Left renal pelvis (tissue), 4 donors: ENCODE measurements at regions not wholly inside any gene's neighbourhood (a gene's known extent, or its start where the extent isn't known, plus 50 kb on each side); places are given as distances from the start of the nearest gene placed in this dataset.

Experiments
- DNase-seq, 4 donors: peaks; one replicate each; pipeline ENCODE4 v3.0.0-alpha.2; 2013; ENCODE audit warnings: low read depth in 4 of 4, low spot score in 3 of 4

DNA sequence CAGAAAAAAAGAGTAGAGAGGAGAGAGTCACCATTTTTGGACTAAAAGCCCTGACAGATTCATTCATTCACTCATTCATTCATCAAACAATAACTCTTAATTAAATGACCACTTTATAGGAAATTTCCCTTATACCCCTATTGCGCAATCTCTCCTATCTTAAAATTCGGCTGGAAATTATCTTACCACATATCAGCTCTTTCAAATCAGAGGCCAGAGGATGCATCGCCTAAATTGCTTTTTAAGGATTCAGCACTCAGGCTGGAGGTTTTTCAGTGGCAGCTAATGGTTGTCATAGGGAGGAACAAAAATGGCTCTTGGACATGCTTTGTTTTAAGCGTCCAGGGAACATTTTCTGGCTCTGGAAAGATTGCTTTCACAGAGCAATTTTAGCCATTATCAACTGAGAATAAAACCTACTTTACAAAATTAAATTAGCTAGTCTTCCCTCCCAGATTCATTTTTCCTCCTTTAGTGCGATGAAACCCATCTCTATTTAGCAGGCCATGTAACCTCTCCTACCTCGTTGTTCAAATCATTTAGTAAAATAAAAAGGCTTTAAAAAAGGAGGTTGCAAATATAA is 115.2 kb downstream of the OLFM4 start:
- DNase-seq: no peak

GRCh38 chr13:53144826-53145225 is 116.2 kb downstream of the OLFM4 start:
- DNase-seq: no peak

- DNase-seq: no peak
Observed at GRCh38 chr13:53150568-53150967, 122.0 kb downstream of the OLFM4 start.

DNA sequence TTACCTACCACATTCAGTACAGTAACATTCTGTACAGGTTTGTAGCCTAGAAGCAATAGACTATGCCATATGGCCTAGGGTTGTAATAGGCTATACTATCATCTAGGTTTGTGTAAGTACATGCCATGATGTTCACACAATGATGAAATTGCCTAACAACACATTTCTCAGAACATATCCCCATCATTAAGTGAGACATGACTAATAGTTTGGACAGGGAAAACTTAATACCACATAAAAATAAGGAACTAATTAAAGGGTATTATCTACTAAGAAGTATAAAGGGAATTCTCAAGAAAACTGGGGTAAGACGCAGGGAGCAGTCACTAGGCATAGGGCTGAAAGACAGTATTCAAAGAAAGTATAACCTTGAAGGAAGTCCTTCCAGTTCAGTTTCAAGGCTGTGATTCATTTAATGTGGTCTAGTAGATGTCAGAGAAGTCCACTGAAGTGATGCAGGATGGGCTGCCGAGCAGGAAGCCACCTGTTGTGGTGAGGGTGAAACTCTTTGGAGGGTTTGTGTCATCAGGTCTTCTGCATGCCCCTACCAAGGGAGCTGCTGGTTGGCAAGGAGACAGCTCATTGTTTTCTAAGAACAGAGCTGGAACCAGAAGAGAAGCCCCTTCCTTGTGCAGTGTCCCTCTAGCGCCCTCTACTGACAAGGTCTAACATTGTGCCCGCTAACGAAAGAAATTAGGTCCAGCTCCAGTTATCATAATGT is 122.9 kb downstream of the OLFM4 start:
- peak; percentile 18 to 47 (median 30) for DNase-seq

GRCh38 chr13:53152057-53152421 is 123.4 kb downstream of the OLFM4 start:
- no peak for DNase-seq

GRCh38 chr13:53158201-53158600 is 129.6 kb downstream of the OLFM4 start:
- no peak for DNase-seq

GRCh38 chr13:53159431-53159830 is 130.8 kb downstream of the OLFM4 start:
- no peak for DNase-seq

DNA sequence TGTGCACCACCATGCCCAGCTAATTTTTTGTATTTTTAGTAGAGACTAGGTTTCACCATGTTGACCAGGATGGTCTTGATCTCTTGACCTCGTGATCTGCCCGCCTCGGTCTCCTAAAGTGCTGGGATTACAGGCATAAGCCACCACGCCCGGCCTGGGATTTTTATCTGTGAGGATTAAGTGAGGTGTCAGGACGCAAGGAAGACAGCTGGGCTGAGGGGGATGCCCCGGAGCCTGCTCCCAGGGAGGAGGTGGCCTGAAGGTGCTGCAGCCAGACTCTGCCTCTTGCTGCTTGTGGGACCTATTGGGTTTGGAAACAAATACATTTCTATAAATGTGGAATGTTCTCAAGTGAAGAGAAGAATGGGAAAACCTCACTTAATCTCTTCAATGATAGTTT is 131.6 kb downstream of the OLFM4 start:
- no peak for DNase-seq

DNA sequence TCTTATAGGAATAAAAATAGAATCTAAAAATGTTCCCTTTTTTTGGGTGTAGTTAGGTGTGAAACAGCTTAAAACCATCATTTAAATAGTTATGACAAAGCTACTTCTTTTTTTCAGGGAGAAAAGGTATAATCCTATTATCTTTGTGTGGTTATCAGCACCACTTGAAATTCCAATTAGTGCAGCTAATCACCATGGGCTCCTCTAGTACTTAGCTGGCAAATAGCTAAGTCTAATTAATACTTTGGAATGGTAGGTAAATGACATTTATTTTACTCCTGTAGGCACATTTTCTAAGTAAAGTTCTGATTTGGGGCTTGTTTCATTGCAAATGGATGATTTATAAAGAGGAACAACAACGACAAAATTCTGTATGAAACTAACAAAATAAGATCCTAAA is 132.6 kb downstream of the OLFM4 start:
- DNase-seq: no peak

- DNase-seq: no peak
Observed at GRCh38 chr13:53165261-53165660, 136.6 kb downstream of the OLFM4 start.

GRCh38 chr13:53167561-53167960 is 138.9 kb downstream of the OLFM4 start:
- DNase-seq: no peak

DNA sequence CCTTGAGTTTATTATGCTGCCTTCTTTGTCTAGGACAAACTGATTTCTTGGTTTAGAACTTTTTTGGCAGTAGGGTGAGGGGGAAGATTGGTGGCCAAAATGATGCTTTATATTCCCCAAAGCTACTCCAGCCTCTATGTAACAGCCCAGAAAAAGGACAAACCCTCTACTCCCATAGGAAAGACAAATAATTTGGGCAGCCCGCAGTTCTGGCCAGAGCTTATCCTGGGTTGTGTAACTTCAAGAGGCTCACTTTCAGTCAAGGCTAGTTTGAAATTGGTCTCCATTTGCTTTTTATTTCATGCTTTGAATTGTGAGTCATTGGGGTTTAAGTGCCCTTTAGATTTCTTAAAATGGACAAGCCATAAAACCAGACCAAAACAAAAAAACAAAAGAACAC is 142.3 kb downstream of the OLFM4 start:
- DNase-seq: no peak

GRCh38 chr13:53174545-53174944 is 145.9 kb downstream of the OLFM4 start:
- DNase-seq: no peak

GRCh38 chr13:53180684-53181083 is 152.1 kb downstream of the OLFM4 start:
- no peak for DNase-seq

DNA sequence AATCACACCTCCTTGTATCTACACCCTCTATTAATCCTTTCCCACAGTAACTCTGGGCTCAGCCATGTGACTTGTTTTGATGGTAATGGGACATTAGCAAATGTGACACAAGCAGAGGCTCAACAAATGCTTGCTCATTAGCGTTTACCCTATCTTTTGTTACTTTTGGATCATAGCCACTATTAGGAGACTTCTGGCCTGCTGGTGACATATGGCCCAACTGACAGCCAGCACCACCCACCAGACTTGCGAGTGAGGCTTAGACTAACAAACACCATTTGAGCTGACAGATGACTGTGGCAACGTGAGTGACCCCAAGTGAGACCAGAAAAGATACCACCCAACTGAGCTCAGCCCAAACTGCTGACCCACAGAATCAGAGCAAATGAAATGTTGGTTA is 154.1 kb downstream of the OLFM4 start:
- DNase-seq: no peak

DNA sequence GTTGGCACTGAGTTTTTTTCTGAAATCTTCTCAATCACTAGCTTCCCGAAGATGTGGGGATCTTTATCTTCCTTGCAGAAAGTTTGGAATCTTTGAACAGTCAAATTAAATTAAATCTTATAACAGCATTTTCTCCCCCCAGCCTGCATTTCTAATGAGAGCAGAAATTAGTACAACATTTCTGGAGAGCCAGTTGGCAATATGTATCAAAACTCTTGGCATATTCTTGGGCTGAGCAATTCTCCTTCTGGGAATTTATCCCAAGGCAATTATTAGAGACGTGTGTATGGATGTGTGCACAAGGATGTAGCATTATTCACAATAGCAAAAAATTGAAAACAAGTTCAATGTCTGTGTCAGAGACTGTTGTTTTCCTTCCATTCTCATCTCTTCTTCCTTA is 159.5 kb downstream of the OLFM4 start:
- DNase-seq: no peak

DNA sequence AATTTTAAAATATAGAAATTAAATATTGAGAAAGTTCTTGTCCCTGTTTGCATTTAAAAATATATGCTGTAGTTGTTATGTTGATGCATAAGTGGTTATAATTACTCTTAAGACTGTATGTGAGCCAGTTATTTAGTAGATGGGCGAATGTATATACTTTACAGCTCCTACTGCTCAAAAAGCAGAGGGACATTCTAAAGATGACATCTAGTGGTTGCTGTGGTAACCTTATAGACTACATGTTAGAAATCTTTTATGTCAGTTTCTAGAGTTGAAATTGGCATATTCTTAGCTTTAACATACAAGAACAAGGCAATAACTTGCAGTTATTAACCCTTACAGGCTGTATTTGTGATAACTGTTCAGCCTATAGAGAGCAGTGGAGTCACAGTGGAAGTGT is 160.5 kb downstream of the OLFM4 start:
- no peak for DNase-seq

DNA sequence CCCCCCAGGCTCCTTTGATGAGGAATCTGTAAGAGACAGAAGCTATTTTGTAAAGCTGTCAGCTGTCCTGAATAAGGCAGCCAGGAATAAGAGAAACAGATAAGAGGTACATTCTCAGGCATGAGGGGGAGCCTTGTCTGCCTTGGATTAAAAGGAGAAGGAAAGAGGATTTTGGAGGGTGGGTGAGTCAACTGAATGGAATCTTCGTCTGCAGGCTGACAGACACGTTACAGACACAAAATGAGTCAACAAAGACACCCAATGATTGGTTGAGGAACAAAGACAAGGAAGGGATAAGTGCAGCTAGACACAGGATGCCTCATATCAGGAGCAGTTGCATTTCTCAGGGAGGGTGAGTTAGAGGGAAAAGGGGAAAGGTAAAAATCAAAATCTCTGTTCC is 162.5 kb downstream of the OLFM4 start:
- DNase-seq: no peak

- no peak for DNase-seq
Observed at GRCh38 chr13:53197424-53197823, 168.8 kb downstream of the OLFM4 start.

GRCh38 chr13:53198017-53198416 is 169.4 kb downstream of the OLFM4 start:
- DNase-seq: no peak

- no peak for DNase-seq
Observed at GRCh38 chr13:53198736-53199135, 170.1 kb downstream of the OLFM4 start.

DNA sequence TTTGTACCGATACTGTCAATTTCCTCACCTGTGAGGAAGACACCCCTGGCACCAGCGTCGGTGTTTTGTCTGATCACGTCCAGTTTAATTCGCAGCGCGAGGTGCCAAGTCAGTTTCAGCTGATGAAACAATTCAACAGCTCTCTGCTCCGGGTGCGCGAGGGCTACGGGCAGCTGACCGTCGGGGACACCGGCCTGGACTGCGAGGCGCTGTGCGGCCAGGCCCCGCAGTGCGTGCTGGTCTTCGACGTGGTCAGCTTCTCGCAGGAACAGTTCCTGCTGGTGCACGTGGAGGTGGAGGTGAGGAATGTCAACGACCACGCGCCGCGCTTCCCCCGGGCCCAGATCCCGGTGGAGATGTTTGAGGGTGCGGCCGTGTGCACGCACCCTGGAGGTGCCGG is 171.5 kb downstream of the OLFM4 start:
- DNase-seq: no peak
